Renal cortical epithelial cell (primary cell): ENCODE measurements at regions not wholly inside any gene's neighbourhood (a gene's known extent, or its start where the extent isn't known, plus 50 kb on each side); places are given as distances from the start of the nearest gene placed in this dataset.
A peak's percentile ranks its signal among the peaks of the same experiment; 100 is the strongest.

ENCODE experiments used
- DNase-seq: peaks from one replicate; pipeline ENCODE4 v3.0.0-alpha.2; 2011; ENCODE audit warnings: low read depth

- DNase-seq: peak; percentile 76
Observed at GRCh38 chr5:81856948-81857928, 106.3 kb upstream of the SSBP2 start.

- DNase-seq: no peak
Observed at GRCh38 chr5:81855591-81855990, 104.7 kb upstream of the SSBP2 start.

DNA sequence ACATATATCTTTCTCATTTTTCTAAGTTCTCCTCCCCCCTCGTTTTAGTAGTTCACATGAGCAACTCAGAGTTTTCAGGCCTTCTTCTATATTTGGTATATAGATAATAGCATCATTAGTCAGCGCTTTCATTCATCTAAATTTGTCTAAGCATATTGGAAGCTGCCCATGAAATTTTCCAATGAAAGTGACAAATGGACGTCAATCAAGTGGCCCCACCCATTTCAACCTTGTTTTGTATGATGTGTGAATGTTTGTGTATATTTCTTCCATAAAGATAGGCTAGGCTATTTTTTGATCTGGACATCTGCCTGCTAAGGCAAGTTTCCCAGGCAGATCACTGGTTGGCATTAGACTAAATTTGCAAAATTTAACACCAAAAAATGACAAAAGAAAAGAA lies 104.0 kb upstream of the SSBP2 start:
- DNase-seq: no peak

- no peak for DNase-seq
Observed at GRCh38 chr5:81854485-81854884, 103.6 kb upstream of the SSBP2 start.

DNA sequence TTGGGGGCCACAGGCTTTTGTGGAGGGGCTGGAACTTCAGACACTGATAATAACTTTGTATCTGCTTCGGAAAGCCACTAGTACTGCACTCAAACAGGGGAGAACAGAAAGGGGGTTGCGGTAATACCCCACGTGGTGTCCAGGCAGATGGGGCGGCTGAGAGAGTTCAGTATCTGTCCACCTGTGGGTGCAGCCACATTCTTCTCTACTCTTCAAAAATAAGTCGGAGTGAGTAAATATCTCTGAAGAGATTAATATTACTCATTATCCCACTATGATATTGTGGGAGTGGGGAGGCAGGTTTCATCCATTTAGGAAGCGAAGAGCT lies 102.1 kb upstream of the SSBP2 start:
- DNase-seq: no peak

DNA sequence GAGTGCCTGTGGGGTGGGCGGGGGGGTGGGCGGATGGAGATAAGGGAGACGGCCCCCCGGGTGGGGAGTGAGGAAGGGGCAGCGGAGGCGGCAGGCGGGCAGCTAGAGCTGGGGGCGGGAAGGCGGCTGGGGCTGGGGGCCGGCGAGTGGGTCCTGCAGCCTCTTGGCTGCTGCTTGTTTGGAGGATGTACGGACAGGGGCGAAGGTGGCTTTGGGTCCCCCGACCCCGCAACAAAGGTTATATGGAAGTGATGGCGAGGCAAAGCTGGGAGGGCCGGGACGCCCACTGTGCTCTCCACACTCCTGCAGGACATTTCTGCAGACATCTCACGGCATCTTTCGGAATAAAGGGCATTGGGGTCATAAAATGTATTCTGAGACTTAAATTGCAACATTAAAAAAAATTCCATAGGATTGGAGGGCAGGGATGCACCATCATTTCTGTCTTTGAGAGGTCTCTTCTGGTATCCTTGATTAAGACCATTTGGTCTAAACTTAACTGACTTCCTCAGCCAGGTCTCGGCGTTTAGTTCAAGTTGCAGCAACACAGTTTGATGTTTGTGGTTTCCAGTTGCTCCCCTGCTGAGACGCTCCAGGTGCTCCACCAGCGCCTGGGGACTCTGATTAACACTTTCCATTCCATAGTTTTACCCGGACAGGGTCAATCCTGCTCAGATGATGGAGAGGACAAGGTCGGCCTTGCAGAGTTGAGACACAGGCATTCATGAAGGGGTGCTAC lies 101.6 kb upstream of the SSBP2 start:
- peak; percentile 73 for DNase-seq

- peak; percentile 83 for DNase-seq
Observed at GRCh38 chr5:81851481-81852178, 100.7 kb upstream of the SSBP2 start.

GRCh38 chr5:81850501-81851357 lies 99.8 kb upstream of the SSBP2 start:
- no peak for DNase-seq

GRCh38 chr5:81849770-81850367 lies 99.0 kb upstream of the SSBP2 start:
- no peak for DNase-seq

DNA sequence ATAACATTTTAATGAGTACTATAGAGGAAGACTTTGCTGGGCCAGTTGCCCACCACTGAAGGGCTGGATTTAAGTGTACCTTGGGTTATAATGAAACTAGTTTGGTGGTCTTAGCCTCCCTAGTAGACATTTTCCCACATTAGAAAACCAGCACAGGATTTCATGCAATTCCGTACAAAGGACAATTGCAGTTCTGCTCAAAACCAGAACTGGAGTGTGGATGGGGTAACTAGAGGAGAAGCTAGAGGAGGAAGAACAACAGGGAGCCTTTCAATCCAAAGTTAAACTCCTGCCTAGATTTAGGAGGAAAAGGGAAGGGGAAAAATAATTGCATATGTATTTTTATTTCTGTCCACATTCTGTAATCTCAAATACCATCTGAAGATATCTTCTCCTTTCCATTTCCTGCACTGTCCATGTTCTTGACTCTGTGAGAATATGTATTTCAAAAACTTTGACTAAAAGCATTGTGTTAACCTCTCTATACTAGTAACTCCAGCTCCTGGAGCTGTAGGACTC lies 97.5 kb upstream of the SSBP2 start:
- no peak for DNase-seq

GRCh38 chr5:81846301-81846700 lies 95.4 kb upstream of the SSBP2 start:
- no peak for DNase-seq

DNA sequence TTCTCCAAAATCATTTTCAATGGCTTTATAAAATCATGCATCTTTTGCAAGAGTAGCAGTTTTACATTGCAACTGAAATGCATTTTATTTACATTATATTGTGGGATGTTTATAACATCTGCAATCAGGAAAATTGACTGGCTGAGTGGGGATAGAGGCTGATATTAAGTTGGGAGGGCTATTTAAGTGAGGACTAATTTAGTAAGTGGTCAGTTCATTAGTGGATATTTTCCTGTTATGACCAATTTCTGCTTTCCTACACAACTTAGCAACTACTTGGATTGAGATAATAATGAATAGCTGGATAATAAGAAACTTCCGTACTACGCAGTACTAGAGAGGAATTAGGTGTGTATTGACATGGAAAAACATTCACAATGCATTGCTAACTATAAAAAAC lies 92.9 kb upstream of the SSBP2 start:
- DNase-seq: no peak

DNA sequence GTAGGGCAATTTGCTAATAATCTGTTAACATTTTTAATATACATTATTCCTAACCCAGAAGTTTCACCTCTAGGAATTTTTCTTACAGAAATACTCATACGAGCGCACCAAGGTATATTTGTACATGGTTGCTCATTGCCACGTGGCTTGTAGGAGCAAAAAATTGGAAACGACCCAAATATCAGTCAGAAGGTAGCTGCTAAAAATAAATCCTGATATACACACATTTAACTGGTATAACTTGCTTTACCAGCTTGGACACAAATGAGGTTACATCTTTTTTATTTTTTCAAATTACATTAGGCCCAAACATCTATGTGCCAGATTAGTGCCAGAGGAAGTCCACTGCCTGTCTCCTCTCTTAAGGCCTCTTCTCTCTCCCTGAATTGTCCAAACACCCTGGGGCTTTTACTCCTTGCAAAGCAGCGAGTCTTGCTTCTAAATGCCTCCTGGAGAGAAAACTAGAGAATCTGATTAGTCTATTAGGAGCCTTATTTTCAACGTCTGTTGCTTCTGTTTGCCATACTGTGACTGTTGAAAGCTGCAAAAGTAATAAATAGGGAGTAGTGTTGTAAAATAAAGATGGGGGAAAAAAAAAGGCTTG lies 92.0 kb upstream of the SSBP2 start:
- DNase-seq: no peak

- DNase-seq: no peak
Observed at GRCh38 chr5:81839034-81839433, 88.1 kb upstream of the SSBP2 start.

DNA sequence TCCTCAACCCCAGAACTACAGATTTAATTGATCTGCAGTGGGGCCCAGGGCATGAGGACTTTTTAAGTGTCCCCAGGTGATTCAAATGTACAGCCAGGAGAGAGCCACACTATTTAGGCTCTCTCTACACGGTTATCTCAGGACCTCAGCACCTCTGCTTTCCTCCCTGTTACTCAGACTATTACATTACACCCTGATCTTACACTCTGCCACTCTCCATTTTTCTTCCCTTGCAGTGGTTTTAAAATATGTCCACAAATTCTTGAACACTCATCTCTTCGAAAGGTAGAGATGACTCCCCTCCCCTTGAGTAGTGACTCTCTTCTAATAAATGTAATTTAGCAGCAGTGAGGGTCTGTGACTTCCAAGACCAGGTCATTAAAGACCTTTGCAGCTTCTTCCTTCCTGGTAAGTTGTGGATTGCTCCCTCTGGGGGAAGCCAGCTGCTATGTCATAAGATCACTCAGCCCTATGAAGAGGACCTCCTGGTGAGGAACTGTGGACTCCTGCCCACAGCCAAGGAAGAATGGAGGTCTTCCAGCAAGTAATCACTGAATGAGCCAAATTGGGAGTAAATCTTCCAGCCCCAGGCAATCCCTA lies 87.5 kb upstream of the SSBP2 start:
- DNase-seq: peak; percentile 58

GRCh38 chr5:81837667-81838306 lies 86.9 kb upstream of the SSBP2 start:
- DNase-seq: no peak

DNA sequence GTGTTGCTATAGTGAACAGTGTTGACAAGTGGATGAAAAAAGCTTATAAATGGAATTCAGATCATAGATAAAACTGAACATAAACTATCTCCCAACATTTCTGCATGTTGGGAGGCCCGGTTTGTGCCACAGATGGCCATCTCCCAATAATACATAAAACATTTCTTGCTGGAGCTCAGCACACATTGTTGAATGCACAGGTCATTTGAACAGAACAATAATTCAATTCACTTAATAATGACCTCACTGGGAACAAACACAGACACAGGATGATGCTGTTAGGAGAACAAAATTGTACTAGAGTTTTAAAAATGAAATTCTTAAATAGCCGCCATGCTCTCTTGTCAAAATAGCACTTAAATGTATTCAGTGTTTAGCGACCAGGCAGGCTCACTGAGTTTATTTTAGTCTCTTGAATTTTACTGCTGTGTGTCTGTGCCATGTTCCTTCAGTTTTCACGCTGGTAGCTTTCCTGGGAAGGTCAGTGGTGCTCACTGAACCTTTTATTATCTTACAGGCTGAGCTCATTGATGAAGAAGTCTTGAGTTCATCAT lies 85.0 kb upstream of the SSBP2 start:
- DNase-seq: no peak

- DNase-seq: no peak
Observed at GRCh38 chr5:81834021-81834660, 83.2 kb upstream of the SSBP2 start.

- DNase-seq: no peak
Observed at GRCh38 chr5:81830596-81830995, 79.7 kb upstream of the SSBP2 start.
